AG04450 (cell line): ENCODE measurements at regions not wholly inside any gene's neighbourhood (a gene's known extent, or its start where the extent isn't known, plus 50 kb on each side); places are given as distances from the start of the nearest gene placed in this dataset.

Source experiments
- CTCF ChIA-PET: fragments of 300-600, 350-600 bp; formaldehyde crosslinking; extraction: SDS; loops from one replicate; lab custom pipeline; 2022; ENCODE audit warnings: antibody characterized with exemption, inconsistent platforms; lab: Charles Lee
- POLR2A ChIA-PET: fragments of 350-600 bp; formaldehyde crosslinking; extraction: SDS; loops from one replicate; lab custom pipeline; 2021; ENCODE audit warnings: antibody characterized with exemption, inconsistent platforms; lab: Yijun Ruan, JAX
- DNase-seq: peaks from one replicate; pipeline ENCODE4 v3.0.0-alpha.2; 2011; ENCODE audit warnings: low read depth, low spot score
- H3K27ac ChIP-seq: one replicate; pipeline ENCODE4 v1.5.1; 2012; ENCODE audit warnings: low read depth, low read length, control low read depth
- H3K27me3 ChIP-seq: one replicate; pipeline ENCODE4 v1.6.0; 2012; ENCODE audit warnings: low read length; ENCODE audit not compliant: control insufficient read depth, insufficient read depth
- H3K4me3 ChIP-seq: 2 replicates; pipeline ENCODE4 v1.5.1; 2011; ENCODE audit warnings: mild to moderate bottlenecking, low read depth, low read length, control low read depth
- H3K9me3 ChIP-seq: 2 replicates; pipeline ENCODE4 v1.5.1; 2012; ENCODE audit warnings: low read length; ENCODE audit not compliant: control insufficient read depth, insufficient read depth
- TF ChIP-seq, protein P1 (sequence below): IDR thresholded peaks from 2 replicates; pipeline ENCODE4 v1.5.1; 2011; ENCODE audit warnings: low read depth, low read length, control low read depth, inconsistent platforms

DNA sequence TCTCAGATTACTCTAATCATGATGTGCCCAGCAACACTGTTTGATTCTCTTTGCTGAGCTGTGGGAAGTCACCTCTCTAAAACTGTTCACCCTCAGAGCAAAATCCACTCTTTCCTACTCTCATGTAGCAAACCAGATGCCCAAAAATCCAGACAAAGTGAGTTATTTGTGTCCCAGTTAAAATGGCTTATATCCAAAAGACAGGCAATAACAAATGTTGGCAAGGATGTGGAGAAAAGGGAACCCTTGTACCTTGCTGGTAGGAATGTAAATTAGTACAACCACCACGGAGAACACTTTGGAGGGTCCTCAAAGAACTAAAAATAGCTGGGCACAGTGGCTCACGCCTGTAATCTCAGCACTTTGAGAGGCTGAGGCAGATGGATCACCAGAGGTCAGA is 384.0 kb downstream of the HHIPL2 start:
- Histone ChIP-seq H3K27ac (no peak overlapping the region), H3K9me3 (peaks cover 2% of the 10 kb centered on the region; the same call in 1 of the 2 replicates), H3K4me3 (no peak overlapping the region), H3K27me3 (no peaks in the 10 kb centered on the region)
- POLR2A ChIA-PET, result no interaction called here
- TF ChIP-seq, protein P1, sequence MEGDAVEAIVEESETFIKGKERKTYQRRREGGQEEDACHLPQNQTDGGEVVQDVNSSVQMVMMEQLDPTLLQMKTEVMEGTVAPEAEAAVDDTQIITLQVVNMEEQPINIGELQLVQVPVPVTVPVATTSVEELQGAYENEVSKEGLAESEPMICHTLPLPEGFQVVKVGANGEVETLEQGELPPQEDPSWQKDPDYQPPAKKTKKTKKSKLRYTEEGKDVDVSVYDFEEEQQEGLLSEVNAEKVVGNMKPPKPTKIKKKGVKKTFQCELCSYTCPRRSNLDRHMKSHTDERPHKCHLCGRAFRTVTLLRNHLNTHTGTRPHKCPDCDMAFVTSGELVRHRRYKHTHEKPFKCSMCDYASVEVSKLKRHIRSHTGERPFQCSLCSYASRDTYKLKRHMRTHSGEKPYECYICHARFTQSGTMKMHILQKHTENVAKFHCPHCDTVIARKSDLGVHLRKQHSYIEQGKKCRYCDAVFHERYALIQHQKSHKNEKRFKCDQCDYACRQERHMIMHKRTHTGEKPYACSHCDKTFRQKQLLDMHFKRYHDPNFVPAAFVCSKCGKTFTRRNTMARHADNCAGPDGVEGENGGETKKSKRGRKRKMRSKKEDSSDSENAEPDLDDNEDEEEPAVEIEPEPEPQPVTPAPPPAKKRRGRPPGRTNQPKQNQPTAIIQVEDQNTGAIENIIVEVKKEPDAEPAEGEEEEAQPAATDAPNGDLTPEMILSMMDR, result no peak
- no peak for DNase-seq
- CTCF ChIA-PET, result no interaction called here

DNA sequence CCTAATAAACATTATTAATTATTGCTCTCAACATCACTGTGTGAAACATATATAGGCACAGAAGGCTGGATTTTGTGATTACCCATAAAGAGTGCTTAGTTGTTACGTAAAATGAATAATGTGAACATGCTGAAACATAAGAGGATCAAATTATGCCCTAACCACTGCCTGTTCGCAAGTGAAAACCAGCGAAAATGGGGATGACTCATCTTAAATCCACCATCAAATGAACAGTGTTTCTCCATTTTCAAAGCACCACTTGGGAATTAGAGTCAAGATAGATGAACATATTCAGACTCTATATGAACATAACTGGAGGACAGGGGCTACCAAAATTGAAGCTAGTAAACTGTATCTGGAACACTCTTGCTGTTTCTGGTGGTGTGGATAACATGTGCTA is 386.2 kb downstream of the HHIPL2 start:
- ChIA-PET CTCF (no interaction called here), POLR2A (no interaction called here)
- DNase-seq, result no peak
- no peak overlapping the region for H3K4me3 ChIP-seq
- TF ChIP-seq, protein P1, result no peak
- no peaks in the 10 kb centered on the region; the same call in 1 of the 2 replicates for H3K9me3 ChIP-seq
- no peak overlapping the region for H3K27ac ChIP-seq
- no peaks in the 10 kb centered on the region for H3K27me3 ChIP-seq

GRCh38 chr1:222157612-222158011 is 390.3 kb downstream of the HHIPL2 start:
- Histone ChIP-seq H3K27me3 (no peaks in the 10 kb centered on the region), H3K4me3 (no peak overlapping the region), H3K9me3 (no peaks in the 10 kb centered on the region; the same call in none of the 2 replicates), H3K27ac (no peak overlapping the region)
- TF ChIP-seq, protein P1, result no peak
- CTCF ChIA-PET, result no interaction called here
- no peak for DNase-seq
- POLR2A ChIA-PET, result no interaction called here

DNA sequence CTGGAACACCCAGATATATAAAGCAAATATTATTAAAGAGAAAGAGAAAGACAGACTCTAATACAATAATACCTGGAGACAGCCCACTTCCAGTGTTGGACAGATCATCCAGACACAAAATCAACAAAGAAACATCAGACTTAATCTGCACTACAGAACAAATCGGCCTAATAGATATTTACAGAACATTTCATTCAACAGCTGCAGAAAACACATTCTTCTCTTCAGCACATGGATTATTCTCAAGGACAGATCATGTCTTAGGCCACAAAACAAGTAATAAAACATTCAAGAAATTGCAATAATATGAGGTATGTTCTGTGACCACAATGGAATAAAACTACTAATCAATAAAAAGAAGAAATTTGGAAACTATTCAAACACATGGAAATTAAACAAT is 398.3 kb upstream of the DUSP10 start:
- TF ChIP-seq, protein P1, result no peak
- Histone ChIP-seq H3K9me3 (no peaks in the 10 kb centered on the region), H3K27ac (no peak overlapping the region), H3K4me3 (no peak overlapping the region), H3K27me3 (no peaks in the 10 kb centered on the region)
- ChIA-PET POLR2A (no interaction called here), CTCF (no interaction called here)
- no peak for DNase-seq

DNA sequence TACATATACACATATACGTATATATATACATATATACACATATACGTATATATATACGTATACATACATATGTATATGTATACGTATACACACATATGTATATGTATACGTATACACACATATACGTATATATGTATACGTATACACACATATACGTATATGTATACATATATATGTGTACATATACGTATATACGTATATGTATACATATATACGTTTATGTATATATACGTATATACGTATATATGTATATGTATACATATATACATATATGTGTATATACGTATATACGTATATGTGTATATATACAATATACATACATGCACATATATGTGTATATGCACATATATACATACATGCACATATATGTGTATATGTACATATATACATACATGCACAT is 396.2 kb upstream of the DUSP10 start:
- TF ChIP-seq, protein P1, result no peak
- Histone ChIP-seq H3K27me3 (no peaks in the 10 kb centered on the region), H3K27ac (no peak overlapping the region), H3K9me3 (no peaks in the 10 kb centered on the region), H3K4me3 (no peak overlapping the region)
- ChIA-PET CTCF (no interaction called here), POLR2A (no interaction called here)
- DNase-seq, result no peak
